ENCODE measurements at regions not wholly inside any gene's neighbourhood (a gene's known extent, or its start where the extent isn't known, plus 50 kb on each side); places are given as distances from the start of the nearest gene placed in this dataset.

GRCh38 chr15:35980719-35981118 is 434.8 kb upstream of the DPH6 start (continued):
- TF ChIP-seq ZSCAN29 (IDR thresholded peaks at IDR 0.05): no peak

- ChIA-PET RAD21 (ENCODE audit: unreplicated experiment) (no interaction called here), CTCF (no interaction called here), POLR2A (no interaction called here), SMC1A (ENCODE audit: uncharacterized antibody, unreplicated experiment) (no interaction called here)
- BruUV-seq (replicated peaks): no TSS peak
- no peak overlapping the region for H3K9ac ChIP-seq (ENCODE audit: control insufficient read depth, insufficient read depth, low read length)
- WGBS (ENCODE audit: insufficient coverage, insufficient replicate concordance, low lambda C conversion rate, missing lambda C conversion rate): 27% methylated on average over 7 of the region's 7 CpGs
- no peaks in the 10 kb centered on the region for H3K4me1 ChIP-seq (ENCODE audit: control insufficient read depth, insufficient read depth, low read length)
- no peaks in the 10 kb centered on the region for H4K20me1 ChIP-seq (ENCODE audit: control insufficient read depth, insufficient read depth)
- DNase-seq (ENCODE audit: low read depth, low spot score) (no peak), ATAC-seq (no peak), FAIRE-seq (no peak)
- intact Hi-C loops (cut with micrococcal nuclease; ENCODE audit: unreplicated experiment): no loop called here
- in situ Hi-C loops (cut with MboI): no loop called here
- no peaks in the 10 kb centered on the region for H3K9me3 ChIP-seq (replicated peaks; ENCODE audit: control insufficient read depth, insufficient read depth, low read length)
- TF ChIP-seq KDM1A (IDR thresholded peaks at IDR 0.05; ENCODE audit: borderline replicate concordance) (no peak), SMAD1 (IDR thresholded peaks at IDR 0.05; ENCODE audit: low read depth, partially characterized antibody) (no peak), ZNF622 (IDR thresholded peaks at IDR 0.05) (no peak), NFIC (IDR thresholded peaks at IDR 0.05; ENCODE audit: low read depth, low read length) (no peak), FOXK2 (IDR thresholded peaks at IDR 0.05) (no peak), RFX5 (IDR thresholded peaks at IDR 0.05; ENCODE audit: low read depth, low read length) (no peak), SMC3 (IDR thresholded peaks at IDR 0.05; ENCODE audit: borderline replicate concordance, low read length) (no peak), PAX5 (IDR thresholded peaks at IDR 0.05; ENCODE audit: borderline replicate concordance, low read depth, low read length) (no peak)
- no peaks in the 10 kb centered on the region for H3K27me3 ChIP-seq (replicated peaks in 1 of 2; ENCODE audit: control insufficient read depth in 2 of 2, insufficient read depth in 2 of 2, low read length in 1 of 2)
- no peak overlapping the region for H3K27ac ChIP-seq (ENCODE audit: control insufficient read depth, insufficient read depth)
- no peaks in the 10 kb centered on the region for H3K79me2 ChIP-seq (ENCODE audit: control insufficient read depth, insufficient read depth, low read length)
- H3K36me3 ChIP-seq (ENCODE audit: control insufficient read depth in 2 of 2, insufficient read depth in 2 of 2, low read length in 1 of 2): no peaks in the 10 kb centered on the region
- no peak overlapping the region for H3K4me2 ChIP-seq (ENCODE audit: control insufficient read depth, insufficient read depth)
- H3K4me3 ChIP-seq: no peak overlapping the region
- no peak overlapping the region for H2AFZ ChIP-seq (ENCODE audit: control insufficient read depth, low read depth, low read length)
Observed at GRCh38 chr15:35986191-35986721, 440.3 kb upstream of the DPH6 start.

- 22% methylated on average over 2 of the region's 2 CpGs for WGBS (ENCODE audit: insufficient coverage, insufficient replicate concordance, low lambda C conversion rate, missing lambda C conversion rate)
- H3K36me3 ChIP-seq (ENCODE audit: control insufficient read depth in 2 of 2, insufficient read depth in 2 of 2, low read length in 1 of 2): no peaks in the 10 kb centered on the region
- H4K20me1 ChIP-seq (ENCODE audit: control insufficient read depth, insufficient read depth): no peaks in the 10 kb centered on the region
- CTCF ChIA-PET: no interaction called here
- H3K9me3 ChIP-seq (replicated peaks; ENCODE audit: control insufficient read depth, insufficient read depth, low read length): no peaks in the 10 kb centered on the region
- H3K9ac ChIP-seq (ENCODE audit: control insufficient read depth, insufficient read depth, low read length): no peak overlapping the region
- H3K4me3 ChIP-seq: no peak overlapping the region
- no peak for ATAC-seq
- RAD21 ChIA-PET (ENCODE audit: unreplicated experiment): no interaction called here
- no peak overlapping the region for H2AFZ ChIP-seq (ENCODE audit: control insufficient read depth, low read depth, low read length)
- intact Hi-C loops (cut with micrococcal nuclease; ENCODE audit: unreplicated experiment) (no loop called here), in situ Hi-C loops (cut with MboI) (no loop called here)
- H3K79me2 ChIP-seq (ENCODE audit: control insufficient read depth, insufficient read depth, low read length): no peaks in the 10 kb centered on the region
- FAIRE-seq: no peak
- H3K4me2 ChIP-seq (ENCODE audit: control insufficient read depth, insufficient read depth): no peak overlapping the region
- no TSS peak for BruUV-seq (replicated peaks)
- SMC1A ChIA-PET (ENCODE audit: uncharacterized antibody, unreplicated experiment): no interaction called here
- TF ChIP-seq CHD1 (IDR thresholded peaks at IDR 0.05; ENCODE audit: low read depth, low read length) (no peak), CREB1 (IDR thresholded peaks at IDR 0.05; ENCODE audit: low read depth) (no peak), ZNF384 (IDR thresholded peaks at IDR 0.05; ENCODE audit: borderline replicate concordance, low read depth, low read length) (no peak), POLR2AphosphoS2 (IDR thresholded peaks at IDR 0.05; ENCODE audit: low read depth, low read length) (no peak), TCF7 (IDR thresholded peaks at IDR 0.05; ENCODE audit: borderline replicate concordance) (no peak), MYC (IDR thresholded peaks at IDR 0.05; ENCODE audit: insufficient read depth, insufficient read length, insufficient replicate concordance, low read length, severe bottlenecking) (no peak), HCFC1 (IDR thresholded peaks at IDR 0.05; ENCODE audit: low read length) (no peak), ZNF207 (IDR thresholded peaks at IDR 0.05; ENCODE audit: borderline replicate concordance) (no peak)
- H3K27me3 ChIP-seq (replicated peaks in 1 of 2; ENCODE audit: control insufficient read depth in 2 of 2, insufficient read depth in 2 of 2, low read length in 1 of 2): no peaks in the 10 kb centered on the region
- DNase-seq (ENCODE audit: low read depth, low spot score): no peak
- no peaks in the 10 kb centered on the region for H3K4me1 ChIP-seq (ENCODE audit: control insufficient read depth, insufficient read depth, low read length)
- POLR2A ChIA-PET: no interaction called here
- H3K27ac ChIP-seq (ENCODE audit: control insufficient read depth, insufficient read depth): no peak overlapping the region
Observed at GRCh38 chr15:35987056-35987455, 441.1 kb upstream of the DPH6 start.

All from GM12878 (cell line).